Activated B cell treated with CpG ODN at 0.5 μM for 24 hours (primary cell): ENCODE measurements at regions not wholly inside any gene's neighbourhood (a gene's known extent, or its start where the extent isn't known, plus 50 kb on each side); places are given as distances from the start of the nearest gene placed in this dataset.

Source experiments
- ATAC-seq: fragments of 200-7000 bp; cut with Tn5 transposase; one replicate; pipeline ENCODE4 v1.10.0; 2021; ENCODE audit warnings: low read depth, mild to moderate bottlenecking, moderate library complexity
- CTCF ChIA-PET: fragments of 350-600 bp; sonication (Branson Sonifier 250); formaldehyde crosslinking; loops from one replicate; lab custom pipeline; 2021; ENCODE audit warnings: antibody characterized with exemption; lab: Charles Lee
- POLR2A ChIA-PET: fragments of 350-600 bp; sonication (Branson Sonifier 250); formaldehyde crosslinking; loops from one replicate; lab custom pipeline; 2021; ENCODE audit warnings: antibody characterized with exemption; lab: Charles Lee
- DNase-seq: peaks from one replicate; pipeline ENCODE4 v3.0.0; 2022
- H3K27ac Mint-ChIP-seq: one replicate; pipeline ENCODE4 v1.8.0; 2020; ENCODE audit warnings: mixed read lengths
- H3K27me3 Mint-ChIP-seq: one replicate; pipeline ENCODE4 v1.8.0; 2021; ENCODE audit warnings: mixed read lengths
- H3K36me3 Mint-ChIP-seq: one replicate; pipeline ENCODE4 v1.8.0; 2021; ENCODE audit warnings: low read depth, mixed read lengths
- H3K4me1 Mint-ChIP-seq: one replicate; pipeline ENCODE4 v1.8.0; 2021; ENCODE audit warnings: mixed read lengths
- H3K4me3 Mint-ChIP-seq: one replicate; pipeline ENCODE4 v1.8.0; 2020; ENCODE audit warnings: mild to moderate bottlenecking, mixed read lengths
- H3K9me3 Mint-ChIP-seq: one replicate; pipeline ENCODE4 v1.8.0; 2020; ENCODE audit warnings: mixed read lengths
- CTCF ChIP-seq: fragments of 200-600 bp; IDR thresholded peaks from one replicate; pipeline ENCODE4 v1.8.0; 2022; ENCODE audit warnings: antibody characterized with exemption, mild to moderate bottlenecking
- intact Hi-C: fragments of 100-400 bp; cut with micrococcal nuclease; formaldehyde crosslinking; loops from one replicate; pipeline ENCODE4 v1.15.1; 2024

- no peak overlapping the region for H3K27ac Mint-ChIP-seq
- intact Hi-C loops: no loop called here
- ChIA-PET CTCF (no interaction called here), POLR2A (no interaction called here)
- H3K27me3 Mint-ChIP-seq: no peaks in the 10 kb centered on the region
- DNase-seq: no peak
- H3K4me3 Mint-ChIP-seq: no peak overlapping the region
- ATAC-seq: no peak
- H3K9me3 Mint-ChIP-seq: no peaks in the 10 kb centered on the region
- TF ChIP-seq CTCF: no peak
- no peaks in the 10 kb centered on the region for H3K36me3 Mint-ChIP-seq
- H3K4me1 Mint-ChIP-seq: no peaks in the 10 kb centered on the region
Observed at GRCh38 chr6:164925681-164926530, 383.5 kb downstream of the C6orf118 start.

GRCh38 chr6:164924674-164925073, 384.7 kb downstream of the C6orf118 start:
- Mint-ChIP-seq H3K4me1 (no peaks in the 10 kb centered on the region), H3K27me3 (no peaks in the 10 kb centered on the region), H3K36me3 (no peaks in the 10 kb centered on the region), H3K4me3 (no peak overlapping the region), H3K27ac (no peak overlapping the region), H3K9me3 (no peaks in the 10 kb centered on the region)
- ChIA-PET CTCF (no interaction called here), POLR2A (no interaction called here)
- DNase-seq (no peak), ATAC-seq (no peak)
- TF ChIP-seq CTCF: no peak
- intact Hi-C loops: no loop called here

- no peak for TF ChIP-seq CTCF
- no peak overlapping the region for H3K27ac Mint-ChIP-seq
- H3K36me3 Mint-ChIP-seq: no peaks in the 10 kb centered on the region
- H3K4me1 Mint-ChIP-seq: no peaks in the 10 kb centered on the region
- ChIA-PET CTCF (no interaction called here), POLR2A (no interaction called here)
- DNase-seq: no peak
- intact Hi-C loops: no loop called here
- peaks cover 3% of the 10 kb centered on the region for H3K9me3 Mint-ChIP-seq
- ATAC-seq: no peak
- no peaks in the 10 kb centered on the region for H3K27me3 Mint-ChIP-seq
- H3K4me3 Mint-ChIP-seq: no peak overlapping the region
Observed at GRCh38 chr6:164917211-164917610, 392.2 kb downstream of the C6orf118 start.

- intact Hi-C loops: no loop called here
- ChIA-PET POLR2A (no interaction called here), CTCF (no interaction called here)
Observed at GRCh38 chr6:164916087-164916486, 393.3 kb downstream of the C6orf118 start.

More at GRCh38 chr6:164916087-164916486, 393.3 kb downstream of the C6orf118 start:
- no peak for TF ChIP-seq CTCF
- no peak for ATAC-seq
- DNase-seq: no peak
- H3K4me3 Mint-ChIP-seq: no peak overlapping the region
- no peaks in the 10 kb centered on the region for H3K27me3 Mint-ChIP-seq
- peaks cover 3% of the 10 kb centered on the region for H3K9me3 Mint-ChIP-seq
- no peak overlapping the region for H3K27ac Mint-ChIP-seq
- H3K36me3 Mint-ChIP-seq: no peaks in the 10 kb centered on the region
- no peaks in the 10 kb centered on the region for H3K4me1 Mint-ChIP-seq
